Stimulated activated CD8-positive, alpha-beta memory T cell treated with anti-CD3 and anti-CD28 coated beads, Interleukin-15, amount 100 ng/mL, for 4 hours (primary cell): ENCODE measurements at regions not wholly inside any gene's neighbourhood (a gene's known extent, or its start where the extent isn't known, plus 50 kb on each side); places are given as distances from the start of the nearest gene placed in this dataset.

ENCODE experiments used
- DNase-seq, 2 donors: peaks; one replicate each; pipeline ENCODE4 v3.0.0-alpha.2; 2020; ENCODE audit warnings: low read depth in 2 of 2

DNA sequence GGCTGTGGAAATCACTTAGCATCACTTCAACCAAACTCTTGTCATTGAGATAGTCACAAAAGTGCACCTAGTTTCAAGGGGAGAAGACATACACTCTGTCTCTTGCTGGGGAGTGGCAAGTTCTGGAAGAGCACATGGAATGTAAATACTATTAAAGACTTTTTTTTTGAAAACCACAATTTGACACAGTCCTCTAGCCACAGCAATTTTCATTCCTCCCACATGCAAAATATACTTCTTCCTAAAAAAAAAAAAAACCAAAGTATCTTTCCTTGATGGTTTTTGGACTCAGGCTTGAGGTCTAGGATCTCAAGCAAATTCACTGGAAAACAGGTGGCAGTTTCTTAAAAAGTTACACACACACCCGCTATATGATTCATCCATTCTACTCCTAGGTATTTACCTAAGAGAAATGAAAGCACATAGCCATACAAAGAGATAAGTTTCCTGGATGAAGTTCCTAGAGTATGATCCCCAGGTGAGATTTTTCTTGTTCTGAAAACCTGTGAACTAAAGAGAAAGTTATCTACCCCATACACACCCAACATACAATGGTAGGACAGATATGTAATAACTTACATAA is 295.8 kb downstream of the SP3 start:
- no peak for DNase-seq

DNA sequence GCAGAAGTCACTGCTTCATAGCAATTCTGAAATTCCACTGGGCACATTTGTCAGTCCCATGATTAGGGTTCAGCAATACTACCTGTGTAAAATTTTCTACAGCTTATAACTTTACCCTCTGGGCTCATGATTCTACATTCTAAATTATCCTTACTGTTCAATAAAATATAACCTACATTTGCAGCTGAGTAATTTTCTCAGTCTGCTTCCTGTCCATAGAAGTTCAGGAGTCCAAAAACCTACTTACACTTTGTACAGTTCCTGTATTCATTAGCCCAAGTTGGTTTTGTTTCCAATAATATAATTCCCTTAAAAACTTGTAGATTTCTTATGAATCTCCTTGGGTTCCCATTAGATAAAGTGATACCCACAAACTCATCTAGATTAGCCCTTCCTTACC is 295.3 kb downstream of the SP3 start:
- DNase-seq, result no peak

DNA sequence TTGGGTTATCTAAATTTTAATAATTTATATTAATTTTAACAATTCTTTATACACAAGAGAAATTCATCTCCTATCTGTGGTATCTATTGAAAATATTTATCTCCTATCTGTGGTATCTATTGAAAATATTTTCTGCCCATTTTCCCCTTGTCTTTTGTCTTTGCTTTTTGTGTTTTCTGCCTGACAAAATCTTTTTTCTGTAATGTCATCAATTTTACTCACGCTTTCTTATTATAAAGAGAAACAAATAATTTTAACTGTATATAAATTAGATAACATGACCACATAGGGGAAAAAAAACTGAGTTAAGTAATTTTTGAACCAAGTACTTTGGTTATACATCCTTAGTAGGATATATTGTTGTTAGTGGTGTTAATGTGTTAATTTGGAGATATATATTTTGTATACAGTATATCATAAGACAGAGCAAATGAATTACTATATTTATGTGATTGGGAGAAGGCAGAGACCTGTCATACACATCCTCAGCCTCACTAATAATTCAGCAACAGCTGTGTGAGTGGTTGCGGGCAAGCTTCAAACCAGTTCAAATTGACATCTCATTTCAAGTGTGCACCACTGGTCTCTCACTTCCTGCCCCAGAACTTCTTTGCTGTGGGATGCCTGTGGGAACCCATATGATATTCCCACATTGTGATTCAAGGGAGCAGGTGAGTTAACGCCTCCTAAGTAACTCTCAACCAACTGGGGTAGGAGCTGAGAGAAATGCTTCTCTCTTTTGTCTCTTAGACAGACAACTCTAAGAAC is 292.4 kb downstream of the SP3 start:
- no peak for DNase-seq

DNA sequence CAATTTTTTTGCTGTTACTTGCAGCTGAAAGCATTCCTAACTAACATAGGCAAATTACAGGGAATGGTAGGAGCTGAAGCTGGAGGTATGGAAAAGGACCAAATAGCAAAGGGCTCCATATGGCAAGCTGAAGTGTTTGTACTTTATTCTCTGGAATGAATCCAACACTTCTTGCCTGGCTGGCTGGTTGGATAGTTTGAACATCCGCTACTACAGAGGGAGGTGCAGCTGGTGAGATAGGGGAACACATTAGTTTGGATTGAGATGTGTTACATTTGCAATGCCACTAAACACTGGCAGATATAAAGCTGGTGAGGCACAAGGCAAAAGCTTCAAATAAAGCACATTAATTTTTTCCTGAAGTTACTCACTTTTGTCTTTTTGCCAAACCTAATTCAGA is 291.5 kb downstream of the SP3 start:
- no peak for DNase-seq

DNA sequence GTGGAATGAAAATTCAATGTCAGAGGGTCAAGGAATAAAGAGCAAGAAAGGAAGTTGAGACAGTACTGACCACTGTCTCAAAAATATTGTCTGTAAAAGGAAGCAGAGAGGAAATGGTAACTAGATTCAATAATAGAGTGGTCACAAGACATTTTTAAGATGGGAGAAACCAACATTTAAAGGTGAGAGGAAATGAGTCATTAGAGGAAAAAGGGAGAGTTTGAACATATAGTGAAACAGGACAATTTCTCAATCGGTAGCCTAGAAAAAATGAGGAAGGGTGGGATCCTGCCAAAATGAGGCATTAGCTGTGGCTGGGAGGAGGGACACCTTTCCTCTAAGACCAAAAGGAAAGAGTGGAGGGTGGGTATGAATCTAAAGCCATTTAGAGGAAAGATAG is 288.5 kb downstream of the SP3 start:
- no peak for DNase-seq

GRCh38 chr2:173678186-173678585 is 287.0 kb downstream of the SP3 start:
- no peak for DNase-seq

DNA sequence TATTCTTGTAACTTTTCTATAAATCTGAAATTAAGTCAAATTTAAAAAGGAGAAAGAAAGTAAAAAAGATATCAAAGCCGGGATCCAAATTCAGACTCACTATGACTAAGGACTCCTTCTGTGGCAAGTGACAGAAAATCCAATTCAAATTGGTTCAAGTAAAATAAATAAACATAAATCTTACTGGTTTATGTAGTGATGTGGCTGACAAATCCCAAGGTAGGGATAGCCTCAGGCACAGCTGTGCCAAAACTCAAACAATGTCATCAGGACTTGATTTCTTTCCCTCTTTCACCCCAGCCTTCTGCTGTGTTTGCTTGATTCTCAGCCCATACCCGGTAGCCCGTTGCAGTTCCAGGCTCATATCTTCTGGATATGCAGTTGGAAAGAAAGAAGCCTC is 284.6 kb downstream of the SP3 start:
- no peak for DNase-seq

DNA sequence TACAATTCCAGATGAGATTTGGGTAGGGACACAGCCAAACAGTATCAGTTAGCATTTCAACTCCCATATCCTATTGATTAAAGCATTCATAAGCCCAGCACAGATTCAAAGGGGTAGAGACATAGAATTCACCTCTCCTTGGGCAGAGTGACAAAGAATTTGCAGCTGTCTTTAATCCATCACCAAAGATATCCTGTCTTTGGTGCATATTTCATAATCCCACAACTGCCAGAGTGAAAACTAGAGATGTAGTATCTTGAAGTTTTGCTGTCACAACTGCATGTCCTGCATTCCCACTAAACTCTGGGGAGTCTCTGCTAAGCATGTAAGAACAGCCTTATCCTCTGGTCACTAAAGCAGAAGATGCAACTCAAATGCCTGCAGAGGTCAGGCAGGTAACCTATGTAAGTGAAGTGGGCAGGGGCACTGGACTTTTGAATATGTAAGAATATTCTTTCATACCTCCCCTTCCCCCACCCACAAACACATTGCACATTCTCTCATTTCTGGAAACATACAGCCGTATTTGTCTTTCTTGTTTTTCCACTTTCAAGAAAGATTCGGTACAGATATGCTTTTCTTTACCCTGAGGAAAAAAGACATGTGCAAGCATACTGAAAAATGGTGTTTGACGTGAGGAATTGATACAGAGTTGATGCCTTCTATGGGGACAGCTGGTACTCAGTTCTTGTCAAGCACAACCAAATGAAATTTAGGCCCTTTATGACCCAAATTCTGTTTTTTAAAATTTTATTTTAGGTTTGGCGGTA is 283.1 kb downstream of the SP3 start:
- DNase-seq, result no peak

GRCh38 chr2:173684896-173685459 is 280.2 kb downstream of the SP3 start:
- no peak for DNase-seq

DNA sequence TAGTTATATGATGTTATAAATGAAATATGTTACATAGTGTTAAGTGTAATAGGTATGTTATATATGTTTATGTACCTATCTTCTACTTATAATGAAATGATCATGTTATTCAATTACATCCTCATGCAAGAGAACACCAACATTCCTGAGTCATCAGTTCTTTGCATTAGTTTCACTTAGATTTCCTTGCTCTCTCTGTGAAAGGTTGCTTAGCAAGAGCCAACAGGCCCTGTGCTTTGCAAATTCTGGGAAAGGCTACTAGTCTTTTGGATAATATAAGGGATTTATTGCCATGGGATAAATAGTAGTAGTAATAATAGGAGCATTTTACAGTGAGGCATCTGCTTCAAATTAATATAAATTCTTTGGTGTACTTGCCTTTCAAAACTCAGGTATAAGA is 274.8 kb downstream of the SP3 start:
- DNase-seq, result no peak

DNA sequence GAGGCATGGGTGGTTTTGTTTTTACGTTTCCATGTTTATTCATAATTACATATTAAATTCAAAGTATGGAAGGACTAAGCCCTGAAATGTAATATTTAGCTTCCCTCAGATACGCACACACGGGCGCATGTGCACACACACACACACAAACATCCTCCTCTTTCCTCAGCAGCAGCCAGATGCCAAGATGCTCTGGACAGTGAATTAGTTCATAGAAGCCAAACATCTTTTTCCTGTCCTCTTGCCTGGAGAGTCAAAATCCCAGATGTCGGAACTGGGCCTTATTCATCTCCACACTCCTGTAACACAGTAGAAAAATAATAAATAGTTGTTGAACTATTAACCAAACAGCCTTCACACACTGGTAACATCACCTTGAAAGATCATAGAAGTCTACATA is 273.1 kb downstream of the SP3 start:
- no peak for DNase-seq

DNA sequence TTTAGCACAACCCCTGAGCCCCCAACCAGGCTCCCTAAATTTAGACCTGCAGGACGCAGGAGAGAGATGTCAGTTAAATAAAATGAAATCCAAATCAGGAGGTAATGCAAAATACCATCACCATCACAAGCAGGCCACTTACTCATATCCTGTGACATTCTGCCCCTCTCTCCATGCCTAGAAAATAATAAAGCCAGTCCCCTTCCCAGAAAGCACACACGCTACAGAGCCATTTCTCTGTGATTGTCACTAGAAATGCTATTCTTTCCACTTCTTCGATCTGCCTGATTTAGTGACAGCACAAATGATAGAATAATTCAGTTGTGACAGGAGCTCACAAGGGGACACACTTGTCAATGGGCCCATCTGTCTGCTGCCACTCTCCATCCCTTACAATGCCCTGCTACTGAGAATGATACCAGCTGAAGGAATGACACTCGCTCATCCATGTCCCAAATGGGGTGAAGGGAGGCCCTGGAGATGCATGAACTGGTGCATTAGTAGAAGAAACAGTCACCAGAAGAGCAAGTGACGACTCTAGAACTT is 272.1 kb downstream of the SP3 start:
- DNase-seq, result no peak

DNA sequence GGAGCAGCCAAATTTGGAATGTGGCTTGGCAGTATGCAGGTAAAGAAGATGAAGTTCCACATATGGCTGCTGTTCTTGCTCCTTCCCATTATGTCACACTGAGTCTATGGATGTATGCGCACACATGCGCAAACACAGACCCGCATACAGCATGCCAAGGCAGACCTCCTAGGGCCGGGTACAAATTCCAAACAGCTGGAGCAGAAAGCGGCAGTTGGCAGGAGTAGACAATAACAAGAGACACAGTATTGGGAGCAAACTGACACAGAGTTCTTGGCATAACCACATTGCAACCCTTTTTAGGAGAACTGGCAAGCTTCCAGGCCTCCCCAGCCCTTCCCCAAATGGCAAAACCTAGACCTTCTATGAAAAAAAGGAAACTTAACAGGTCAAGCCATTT is 268.9 kb downstream of the SP3 start:
- no peak for DNase-seq

GRCh38 chr2:173697929-173698328 is 267.2 kb downstream of the SP3 start:
- DNase-seq, result no peak

DNA sequence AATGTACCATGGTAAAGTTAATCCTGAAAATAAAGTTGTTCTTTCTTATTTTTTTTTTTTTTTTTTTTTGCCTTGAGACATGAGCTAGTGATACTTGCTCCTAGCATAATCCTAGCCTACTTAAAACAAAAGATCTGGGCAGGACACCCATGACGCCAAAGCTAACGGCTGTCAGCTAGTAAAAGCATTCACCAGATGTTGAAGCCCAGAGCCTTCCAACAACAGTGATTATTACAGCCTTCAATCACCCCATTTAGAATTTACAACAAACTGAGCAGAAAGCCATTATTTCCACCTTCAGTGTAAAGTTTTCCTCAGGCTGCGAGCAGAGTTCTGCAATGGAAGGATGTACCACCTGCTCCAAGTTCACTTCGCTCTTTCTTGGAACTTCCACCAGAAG is 259.5 kb downstream of the SP3 start:
- no peak for DNase-seq

DNA sequence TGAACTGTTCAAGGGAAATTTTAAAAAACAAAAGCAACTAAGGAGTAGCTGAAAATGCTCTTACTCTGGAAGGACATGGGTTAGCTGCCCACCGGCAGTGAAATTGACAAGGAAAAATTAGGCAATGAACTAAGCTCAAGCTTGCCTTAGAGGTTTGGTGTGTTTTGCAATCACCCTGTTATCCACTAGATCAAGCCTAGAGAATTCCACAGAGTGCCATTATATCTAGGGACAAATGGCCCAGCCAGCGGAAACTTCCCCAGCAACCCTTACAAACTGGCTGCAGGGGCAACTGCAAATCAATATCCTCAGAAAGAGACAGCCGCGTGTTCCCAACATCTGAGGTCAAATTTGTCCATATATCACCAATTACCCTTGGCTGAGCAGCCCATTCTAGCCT is 258.2 kb downstream of the SP3 start:
- no peak for DNase-seq

GRCh38 chr2:173708806-173709205 is 256.4 kb downstream of the SP3 start:
- no peak for DNase-seq

DNA sequence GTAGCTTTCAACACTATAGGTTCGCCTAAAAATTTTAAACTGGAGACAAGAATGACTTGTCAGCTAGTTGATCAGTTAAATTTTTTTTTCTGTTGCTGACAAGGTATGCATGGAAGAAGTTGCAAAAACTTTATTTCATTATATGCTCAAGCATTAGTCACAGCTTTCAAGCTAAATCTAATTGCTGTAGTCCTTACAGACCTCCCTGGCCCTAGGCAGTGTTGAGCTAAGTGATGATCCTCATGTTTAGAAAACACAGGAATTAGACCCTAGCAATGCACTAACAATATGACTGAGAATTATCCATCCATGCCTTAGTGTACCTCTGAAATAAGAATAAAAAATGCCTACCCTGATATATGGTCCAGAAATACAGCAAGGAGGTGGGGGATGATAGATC is 253.4 kb downstream of the SP3 start:
- DNase-seq, result no peak

GRCh38 chr2:173713904-173714555 is 251.1 kb downstream of the SP3 start:
- no peak for DNase-seq

DNA sequence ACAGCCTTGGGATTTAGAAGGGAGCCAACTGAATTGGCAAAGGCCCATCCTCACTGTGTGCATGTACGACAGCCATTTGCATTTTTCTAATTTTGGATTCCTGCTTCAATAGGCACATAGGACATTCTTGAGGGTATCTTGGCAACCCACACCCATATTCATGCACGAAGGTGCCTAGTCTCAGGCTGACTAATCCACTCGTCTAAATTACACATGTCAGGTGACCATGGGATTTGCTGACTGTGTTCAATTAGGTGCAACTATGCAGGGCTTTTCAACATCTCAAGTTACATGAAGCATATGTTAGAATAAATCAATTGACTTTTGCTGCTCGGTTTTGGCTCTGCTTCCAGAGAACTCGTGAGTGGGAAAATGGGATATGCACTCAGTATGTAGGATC is 249.7 kb downstream of the SP3 start:
- no peak for DNase-seq

GRCh38 chr2:173716458-173717052 is 248.6 kb downstream of the SP3 start:
- DNase-seq, result no peak

DNA sequence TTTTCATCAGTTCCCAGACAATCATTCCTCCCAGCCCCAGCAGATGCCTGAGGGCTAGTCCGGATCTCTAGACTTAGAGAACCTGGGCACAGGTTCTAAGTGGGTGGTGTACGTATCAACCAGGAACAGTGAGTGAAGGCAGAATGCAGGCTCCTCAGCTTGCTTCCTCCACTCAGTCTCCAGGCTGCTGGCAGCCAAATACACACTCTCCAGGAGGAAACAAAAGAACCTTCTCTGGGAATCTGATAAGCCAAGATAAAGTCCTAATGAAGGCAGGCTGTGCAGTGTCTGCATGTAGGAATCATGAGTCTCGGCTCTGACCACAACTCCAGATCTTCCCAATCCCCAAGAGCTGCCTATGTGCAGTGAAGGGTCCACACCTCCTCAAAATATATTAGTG is 245.7 kb downstream of the SP3 start:
- DNase-seq, result no peak
